ENCODE measurements at regions not wholly inside any gene's neighbourhood (a gene's known extent, or its start where the extent isn't known, plus 50 kb on each side); places are given as distances from the start of the nearest gene placed in this dataset.

DNA sequence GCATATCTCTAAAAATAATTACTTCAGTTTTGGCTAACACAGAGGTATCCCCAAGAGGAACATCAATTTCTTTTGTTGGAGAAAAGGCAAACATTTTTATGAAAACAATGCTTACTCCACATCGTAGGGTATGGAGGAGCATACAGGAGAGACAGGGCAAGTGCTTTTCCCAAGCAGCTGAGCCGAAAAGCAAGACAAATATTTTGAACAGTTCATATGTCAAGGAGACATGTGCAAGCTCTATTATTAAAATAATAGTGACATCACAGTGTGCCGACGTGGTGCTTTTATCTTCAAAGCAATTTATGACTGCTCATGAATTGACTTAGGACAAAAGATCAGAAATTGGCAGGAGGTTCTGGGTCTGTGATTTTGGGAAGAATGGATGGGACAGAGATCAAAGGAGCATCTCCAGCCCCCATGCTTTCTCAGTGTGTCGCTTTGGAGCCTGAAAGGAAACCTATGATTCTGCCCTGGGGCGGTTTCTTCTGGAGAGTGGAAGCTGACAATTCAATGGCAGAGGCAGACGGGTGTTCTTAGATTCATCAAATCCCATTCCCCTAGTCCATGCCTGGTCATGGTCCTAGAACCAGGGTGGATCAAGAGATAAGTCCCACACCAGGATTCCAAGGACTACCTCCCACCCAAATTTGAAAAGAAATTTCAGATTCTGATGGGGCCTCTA is 97.1 kb downstream of the JCAD start:
- no peak for DNase-seq (ENCODE audit: low read depth in 2 of 2)

DNA sequence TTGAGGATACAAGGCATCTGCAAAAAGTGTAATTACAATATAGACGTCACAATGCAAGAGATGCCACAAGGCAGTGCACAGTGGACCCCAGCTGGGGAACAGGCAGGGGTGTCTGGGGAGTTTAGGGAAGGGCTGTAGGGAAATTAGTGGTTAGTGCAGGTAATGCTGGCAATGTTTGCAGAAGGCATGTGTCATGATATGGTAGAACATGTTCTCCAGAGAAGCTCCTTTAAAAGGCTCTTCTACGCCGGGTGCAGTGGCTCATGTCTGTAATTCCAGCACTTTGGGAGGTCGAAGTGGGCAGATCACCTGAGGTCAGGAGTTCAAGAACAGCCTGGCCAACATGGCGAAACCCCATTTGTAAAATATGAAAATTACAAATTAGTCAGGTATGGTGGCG is 98.0 kb downstream of the JCAD start:
- DNase-seq (ENCODE audit: low read depth in 2 of 2), result no peak

DNA sequence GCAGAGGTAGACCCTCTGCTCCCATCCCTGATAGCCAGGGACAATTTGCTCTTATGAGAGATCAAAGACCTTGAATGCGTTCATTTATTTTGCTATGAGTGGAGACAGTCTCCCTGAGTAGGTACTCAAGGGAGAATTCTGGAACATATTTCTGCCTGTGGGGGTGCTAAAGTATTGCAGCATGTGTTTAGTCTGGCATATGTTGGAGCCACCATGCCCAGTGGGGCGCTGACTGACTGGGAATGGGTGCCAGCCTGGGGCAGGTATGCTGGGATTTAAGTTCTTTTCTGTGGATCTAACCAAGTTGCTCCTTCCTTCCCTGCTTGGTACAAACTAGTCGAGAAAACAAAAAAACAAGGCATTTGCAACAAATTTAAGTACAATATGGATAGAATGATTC is 99.1 kb downstream of the JCAD start:
- no peak for DNase-seq (ENCODE audit: low read depth in 2 of 2)

DNA sequence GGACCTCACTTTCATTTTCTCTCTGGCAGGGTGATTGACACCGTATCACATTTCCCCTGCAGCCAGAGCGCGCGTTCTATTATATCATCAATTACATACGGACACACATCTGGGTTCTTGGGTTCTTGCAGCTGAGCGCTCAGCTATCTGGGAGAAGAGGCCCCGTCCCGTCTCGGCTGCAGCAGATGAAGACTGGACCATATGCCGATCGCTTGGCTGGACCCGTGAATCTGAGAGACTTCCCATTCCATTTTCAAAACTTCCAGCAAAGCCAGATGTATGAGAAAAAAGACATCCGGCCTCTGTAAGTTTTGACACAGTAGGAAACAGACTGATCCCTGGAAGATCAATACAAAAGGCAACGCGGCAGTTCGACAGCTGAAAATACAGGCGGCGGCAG is 99.8 kb downstream of the JCAD start:
- no peak for DNase-seq (ENCODE audit: low read depth in 2 of 2)

DNA sequence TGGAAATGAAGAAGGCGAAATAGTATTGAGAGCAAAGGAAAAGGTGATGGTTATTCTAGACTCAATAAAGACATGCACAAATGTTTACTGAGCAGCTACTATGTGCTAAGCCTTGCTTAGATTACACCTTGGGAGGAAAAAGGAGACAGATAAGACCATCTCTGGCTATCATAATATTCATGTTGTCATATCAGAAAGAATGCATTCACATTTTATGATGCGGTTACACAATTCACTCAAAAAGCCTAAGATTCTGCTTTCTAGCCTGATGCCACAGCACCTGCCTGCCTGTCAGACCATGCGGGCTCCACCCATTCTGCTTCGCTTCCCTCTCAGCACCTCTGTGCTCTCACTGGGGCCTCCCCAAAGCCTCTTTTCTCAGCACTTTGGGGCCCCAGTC is 100.9 kb downstream of the JCAD start:
- no peak for DNase-seq (ENCODE audit: low read depth in 2 of 2)

DNA sequence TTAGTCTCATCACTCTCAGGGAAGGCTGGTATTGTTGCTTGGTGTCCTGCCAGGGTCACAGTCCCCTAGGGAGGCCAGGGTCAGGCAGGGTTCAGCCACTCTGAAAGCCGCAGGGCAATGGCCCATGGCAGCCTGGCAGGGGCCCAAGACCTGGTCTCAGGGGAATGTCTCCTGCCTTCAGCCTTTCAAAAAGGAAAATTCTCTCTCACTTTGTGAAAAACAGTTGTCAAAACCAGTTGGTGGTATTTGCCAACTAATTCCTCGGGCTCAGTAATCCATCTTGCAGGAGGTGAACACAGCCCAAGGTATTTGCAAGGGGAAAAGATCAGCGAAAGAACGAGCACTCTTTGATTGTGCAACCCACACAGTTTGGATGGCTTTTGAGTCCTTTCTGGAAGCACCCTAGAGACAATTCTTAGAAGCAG is 101.5 kb downstream of the JCAD start:
- DNase-seq (ENCODE audit: low read depth in 2 of 2), result no peak

DNA sequence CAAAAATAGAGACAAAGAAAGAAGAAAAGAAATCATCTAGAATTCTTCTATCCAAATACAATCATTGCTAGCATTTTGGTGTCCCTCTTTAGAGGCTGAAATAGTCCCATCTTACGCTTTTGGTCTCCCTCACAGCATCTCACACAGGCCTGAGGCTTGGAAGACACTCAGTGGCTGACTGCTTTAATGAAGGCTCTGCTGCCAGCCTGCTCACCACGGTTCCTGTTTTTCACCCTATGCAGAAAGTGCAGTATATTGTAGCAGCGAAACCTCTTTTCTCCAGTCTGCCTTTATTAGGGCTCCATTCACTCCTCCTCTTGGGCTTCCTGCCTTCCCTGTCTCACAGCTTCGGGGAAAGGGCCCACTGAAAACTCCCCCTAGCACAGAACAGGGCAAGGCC is 102.2 kb downstream of the JCAD start:
- no peak for DNase-seq (ENCODE audit: low read depth in 2 of 2)

DNA sequence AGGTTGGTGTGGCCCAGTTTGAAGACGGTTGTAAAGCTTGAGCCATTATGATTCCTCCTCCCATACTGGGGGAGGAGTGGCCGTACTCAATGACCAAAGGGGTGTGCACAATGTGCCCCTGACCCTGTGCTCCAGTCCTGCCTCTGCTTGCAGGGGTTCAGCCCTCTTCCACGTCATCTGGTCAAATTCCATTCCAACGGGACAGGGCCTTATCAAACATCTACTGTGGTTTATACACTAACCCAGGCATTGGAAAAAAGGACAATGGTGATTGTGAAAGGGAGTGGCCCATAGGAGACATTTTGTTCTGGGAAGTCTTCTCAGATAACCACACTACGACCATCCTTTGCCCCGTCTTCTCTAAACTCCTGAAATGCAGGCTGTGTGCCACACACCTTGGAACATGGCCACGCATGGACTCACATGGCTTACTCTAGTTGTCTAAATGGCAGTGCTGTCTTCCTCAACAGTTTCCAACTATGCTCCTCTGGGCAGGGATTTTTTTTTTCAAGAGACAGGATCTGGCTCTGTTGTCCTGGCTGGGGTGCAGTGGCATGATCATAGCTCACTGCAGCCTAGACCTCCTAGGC is 103.0 kb downstream of the JCAD start:
- DNase-seq (ENCODE audit: low read depth in 2 of 2), result no peak

DNA sequence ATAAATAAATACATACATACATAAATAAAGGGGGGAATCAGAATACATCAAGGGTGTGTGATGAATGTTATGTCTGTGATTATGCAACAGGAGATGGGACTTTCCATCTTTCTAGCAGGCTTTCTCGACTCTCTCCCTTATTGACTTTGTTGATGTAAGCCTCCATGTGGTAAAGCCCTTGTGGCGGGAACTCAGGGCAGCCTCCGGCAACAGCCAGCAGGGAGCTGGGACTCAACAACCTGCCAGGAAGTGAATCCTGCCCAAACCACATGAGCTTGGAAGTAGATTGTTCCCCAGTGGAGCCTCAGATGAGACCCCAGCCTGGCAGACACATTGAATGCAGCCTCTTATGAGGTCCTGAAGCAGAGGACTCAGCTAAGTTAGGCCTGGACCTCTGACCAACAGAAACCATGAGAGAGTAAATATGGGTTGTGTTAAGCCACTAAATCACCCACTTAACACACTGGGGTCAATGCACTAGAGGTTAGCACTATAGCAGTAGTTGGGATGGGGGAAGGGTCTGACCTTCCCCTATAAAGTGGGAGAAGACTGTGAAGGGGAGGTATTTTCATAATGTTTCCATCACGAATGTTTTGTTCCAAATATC is 104.0 kb downstream of the JCAD start:
- DNase-seq (ENCODE audit: low read depth in 2 of 2), result no peak

DNA sequence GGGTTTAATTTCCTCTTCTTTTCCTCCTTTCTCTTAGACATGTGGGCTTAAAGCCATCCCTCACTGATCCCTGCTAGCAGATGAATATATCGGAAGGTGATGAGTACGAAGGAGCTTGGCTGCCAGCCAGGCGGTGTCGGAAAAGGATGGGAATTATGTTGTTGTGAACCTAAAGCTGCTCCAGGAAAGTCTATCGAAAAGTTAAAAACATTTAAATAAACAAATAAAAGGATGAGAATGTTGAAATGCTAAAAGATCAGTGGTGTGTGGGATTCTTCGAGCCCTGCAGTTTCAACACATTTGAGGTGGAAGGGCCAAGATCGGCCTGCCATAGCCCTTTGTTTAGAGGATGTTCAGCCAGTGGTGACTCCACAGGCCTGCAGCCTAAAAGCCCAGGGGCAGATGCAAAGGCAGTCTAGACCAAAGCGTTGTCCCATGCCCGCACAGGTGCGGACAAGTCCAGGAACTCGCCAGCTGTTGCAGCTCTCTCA is 107.9 kb downstream of the JCAD start:
- no peak for DNase-seq (ENCODE audit: low read depth in 2 of 2)

DNA sequence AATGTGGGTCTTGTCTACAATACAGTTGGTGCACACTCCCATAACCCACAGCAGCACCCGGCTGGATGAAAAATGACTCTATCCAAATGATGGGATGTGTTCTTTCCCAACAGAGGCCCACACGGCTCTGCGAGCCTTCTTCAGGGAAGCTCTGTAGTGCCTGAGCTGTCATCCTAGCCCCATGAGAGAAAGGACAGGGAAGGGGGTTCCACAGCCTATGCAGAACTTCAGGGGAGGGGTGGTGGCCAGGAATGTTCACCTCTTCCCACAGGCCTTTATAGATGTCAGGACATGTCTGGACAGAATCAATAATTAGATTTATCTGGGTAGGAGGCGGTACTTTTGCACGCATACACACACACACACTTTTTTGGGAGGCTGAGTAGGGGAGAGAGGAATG is 109.0 kb downstream of the JCAD start:
- DNase-seq (ENCODE audit: low read depth in 2 of 2), result no peak

DNA sequence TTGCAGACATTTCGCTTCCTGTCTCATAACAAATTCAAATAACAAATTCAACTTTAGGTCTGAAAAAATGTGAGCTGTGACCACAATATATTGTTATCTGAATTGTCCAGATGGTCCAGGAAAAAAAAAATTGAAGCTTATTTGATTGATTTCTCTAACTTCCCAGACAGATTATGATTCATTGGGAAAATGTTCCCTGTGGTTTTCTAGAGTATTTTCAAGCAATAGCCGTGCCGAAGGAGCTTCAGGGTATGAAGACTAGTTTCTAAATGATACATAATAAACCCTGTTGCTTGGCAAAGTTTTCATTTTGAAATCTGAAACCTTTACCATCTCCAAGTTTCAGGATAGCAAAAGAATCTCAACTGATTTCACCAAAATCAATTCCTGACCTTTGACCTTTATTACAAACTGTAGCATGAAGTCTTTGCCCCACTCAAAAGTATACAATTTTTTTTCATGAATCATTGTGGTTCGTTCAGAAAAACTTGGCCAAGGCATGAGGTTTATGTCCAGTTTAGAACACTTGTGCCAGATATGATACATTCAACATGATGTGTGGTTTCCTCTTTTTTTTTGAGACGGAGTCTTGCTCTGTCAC is 109.9 kb downstream of the JCAD start:
- no peak for DNase-seq (ENCODE audit: low read depth in 2 of 2)

DNA sequence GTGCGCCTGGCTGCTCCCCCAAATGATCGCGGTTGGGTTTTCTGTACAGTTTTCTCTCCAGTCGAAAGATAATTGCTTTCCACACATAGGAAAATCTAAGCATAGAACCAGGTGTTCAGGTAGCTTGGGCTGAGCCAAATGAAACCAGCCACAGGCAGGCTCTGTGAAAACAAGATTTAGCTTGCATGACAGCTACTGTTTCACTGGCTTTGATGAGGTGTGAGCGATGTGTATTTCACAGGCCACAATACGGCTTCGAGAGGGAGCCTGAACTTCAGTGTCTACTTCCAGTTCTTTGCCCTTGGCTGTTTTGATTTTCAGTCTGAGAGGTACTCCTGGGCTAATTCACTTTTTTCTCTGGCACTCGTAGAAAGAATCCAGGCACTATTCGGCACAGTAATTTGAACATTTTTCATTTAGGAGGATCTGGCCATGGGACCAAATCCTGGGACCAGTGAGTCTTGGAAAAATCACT is 110.5 kb downstream of the JCAD start:
- DNase-seq (ENCODE audit: low read depth in 2 of 2), result peak in 1 of 2 donors; percentile 13

DNA sequence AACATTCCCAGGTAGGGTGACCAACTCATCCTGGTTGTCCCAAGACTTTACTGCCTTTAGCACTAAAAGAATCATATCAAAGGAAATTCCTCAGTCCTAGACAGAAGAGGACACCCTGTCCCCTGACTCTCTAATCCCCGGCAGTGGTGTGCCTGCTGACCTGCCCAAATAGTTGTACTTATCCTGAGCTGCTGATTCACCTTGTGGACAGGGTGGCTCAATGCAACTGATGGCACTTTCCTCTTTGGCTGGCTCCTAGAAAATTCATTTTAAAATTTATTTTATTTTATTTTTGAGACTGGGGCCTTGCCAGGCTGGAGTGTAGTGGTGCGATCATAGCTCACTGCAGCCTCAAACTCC is 111.7 kb downstream of the JCAD start:
- DNase-seq (ENCODE audit: low read depth in 2 of 2), result no peak

DNA sequence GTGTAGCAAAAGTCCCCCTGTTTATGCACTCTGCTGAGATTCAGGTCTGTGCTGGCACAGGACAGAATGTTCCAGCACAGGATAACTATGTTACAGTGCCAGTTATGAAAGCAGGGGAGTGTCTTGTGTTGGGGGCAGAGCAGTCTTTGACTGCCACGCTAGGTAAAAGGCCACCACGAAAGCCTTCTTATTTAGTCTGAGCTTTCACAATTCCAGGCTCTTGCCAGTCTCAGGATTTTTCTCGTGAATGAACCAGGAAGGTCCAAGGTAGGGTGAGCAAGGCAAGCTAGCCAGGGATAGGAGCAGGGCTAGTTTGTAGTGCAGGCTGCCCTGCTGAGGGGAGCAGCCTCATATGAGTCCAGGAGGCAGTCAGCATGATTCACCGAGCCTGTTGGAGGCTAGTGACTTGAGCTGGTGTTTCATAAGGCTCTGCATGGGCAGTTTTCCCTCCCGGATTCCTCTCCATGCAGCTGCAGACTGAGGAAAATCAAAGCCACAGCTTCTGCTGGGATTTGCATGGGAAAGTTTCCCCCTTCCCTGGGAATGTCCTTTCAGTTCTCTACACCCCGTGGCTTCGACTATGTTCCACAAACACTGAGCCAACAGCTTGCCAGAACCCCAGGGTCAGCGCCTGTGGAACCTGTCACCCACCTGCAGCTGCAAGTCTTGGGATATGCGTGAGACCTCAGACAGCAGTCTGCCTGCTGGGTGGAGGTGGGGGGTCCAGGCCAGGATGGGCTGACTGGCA is 112.3 kb downstream of the JCAD start:
- no peak for DNase-seq (ENCODE audit: low read depth in 2 of 2)

DNA sequence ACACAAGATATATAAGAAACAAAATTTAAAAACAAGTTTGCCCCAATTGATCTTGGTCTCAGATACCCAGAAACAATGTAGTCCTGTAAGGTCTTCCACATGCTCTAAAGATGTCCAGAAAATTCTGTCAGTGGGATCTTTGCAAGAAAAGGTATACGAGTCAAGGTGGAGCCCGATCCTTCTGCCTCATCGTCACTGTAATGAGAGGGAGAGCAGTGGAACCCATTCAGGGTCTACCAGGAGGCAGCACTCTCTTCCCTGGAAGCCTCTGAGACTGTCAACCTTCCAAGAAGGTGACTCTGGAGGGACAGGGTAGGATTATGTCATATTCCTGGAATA is 112.8 kb downstream of the JCAD start:
- no peak for DNase-seq (ENCODE audit: low read depth in 2 of 2)

DNA sequence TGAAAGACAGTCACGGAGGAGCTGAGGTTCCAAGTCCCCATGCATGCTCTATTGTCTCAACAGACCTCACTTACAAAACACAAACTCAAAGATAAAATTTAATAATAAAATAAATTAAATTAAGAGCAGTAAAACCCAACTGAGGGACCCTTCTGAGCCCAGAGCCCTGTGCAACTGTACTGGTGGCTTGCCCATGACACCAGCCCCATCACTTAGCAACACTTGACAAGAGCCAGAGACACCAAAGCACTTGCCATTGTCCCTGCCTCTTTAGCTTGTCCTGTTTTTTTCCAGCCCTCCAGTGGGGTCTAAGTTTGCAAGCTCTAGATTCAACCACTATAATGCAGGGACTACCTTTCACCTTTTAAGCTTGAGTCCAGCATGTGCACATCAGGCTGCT is 117.9 kb downstream of the JCAD start:
- DNase-seq (ENCODE audit: low read depth in 2 of 2), result no peak

DNA sequence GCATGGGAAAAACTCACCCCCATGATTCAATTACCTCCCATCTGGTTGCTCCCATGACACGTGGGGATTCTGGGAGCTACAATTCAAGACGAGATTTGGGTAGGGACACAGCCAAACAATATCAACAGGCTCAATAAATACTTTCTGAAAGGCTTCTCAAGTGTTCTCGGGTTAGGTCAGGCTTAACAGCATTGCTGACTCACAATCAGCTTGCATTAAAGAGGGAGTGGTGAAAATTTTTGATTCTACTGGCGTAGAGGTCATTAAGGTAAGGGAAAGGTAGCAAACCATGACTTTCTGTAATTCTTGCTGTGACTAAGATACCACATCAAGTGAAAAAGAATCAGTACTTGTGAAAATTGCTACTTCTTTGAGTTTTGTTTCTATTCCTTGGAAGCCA is 126.4 kb downstream of the JCAD start:
- DNase-seq (ENCODE audit: low read depth in 2 of 2), result no peak

DNA sequence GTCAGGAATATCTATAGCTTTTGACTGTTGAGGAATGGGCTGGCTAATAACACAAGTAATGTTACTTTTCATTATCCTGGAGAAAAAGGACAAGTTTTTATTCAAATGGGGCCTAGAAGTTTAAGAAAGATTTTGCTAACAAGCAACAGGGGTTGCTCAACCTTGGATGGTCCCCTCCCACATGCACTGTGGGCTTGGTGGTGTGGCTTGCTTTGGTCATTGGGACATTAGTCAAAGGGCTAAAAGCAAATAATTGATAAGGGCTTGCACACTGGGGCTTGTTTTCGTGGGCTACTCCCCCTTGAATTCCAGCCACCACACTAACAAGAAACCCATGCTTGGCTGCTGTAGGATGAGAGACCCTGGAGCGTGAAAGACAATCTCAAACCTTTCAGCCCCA is 127.6 kb downstream of the JCAD start:
- no peak for DNase-seq (ENCODE audit: low read depth in 2 of 2)

DNA sequence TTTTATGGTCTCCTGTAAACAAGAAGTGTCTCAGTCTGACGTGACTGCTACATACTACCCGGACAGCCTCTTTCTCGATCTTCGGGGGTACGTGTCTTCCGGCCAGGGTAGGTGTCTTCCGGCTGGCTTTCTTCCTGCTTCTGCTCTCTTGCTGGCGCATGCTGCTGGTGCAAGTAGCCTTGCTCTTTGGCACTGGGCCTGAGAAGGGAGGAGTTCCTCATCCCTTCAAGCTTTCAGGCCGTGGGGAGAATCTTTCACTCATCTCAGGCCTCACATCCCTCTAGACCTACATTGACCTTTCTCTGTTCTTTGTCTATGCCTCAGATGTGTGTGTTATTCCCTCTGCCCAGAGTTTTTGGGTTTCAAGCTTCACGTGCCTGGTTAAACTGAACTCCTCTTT is 130.4 kb downstream of the JCAD start:
- no peak for DNase-seq (ENCODE audit: low read depth in 2 of 2)

DNA sequence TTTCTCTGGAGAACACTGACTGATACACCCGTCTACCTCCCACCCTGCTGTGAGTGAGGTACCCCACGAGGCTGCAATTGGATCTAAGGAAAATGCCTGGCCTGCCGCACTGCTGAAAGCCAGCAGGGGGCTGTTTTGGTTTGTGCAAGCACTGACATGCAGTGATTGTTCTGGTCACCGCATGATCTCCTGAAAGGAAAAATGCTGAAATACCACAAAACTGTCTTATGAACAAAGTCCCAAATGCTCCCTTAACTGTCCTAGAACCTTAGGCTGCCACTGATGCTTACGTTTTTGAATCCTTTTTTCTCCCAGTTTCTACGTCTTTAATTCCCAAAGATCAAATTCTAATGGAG is 132.7 kb downstream of the JCAD start:
- no peak for DNase-seq (ENCODE audit: low read depth in 2 of 2)

All from stimulated activated CD8-positive, alpha-beta memory T cell treated with anti-CD3 and anti-CD28 coated beads, Interleukin-15, amount 100 ng/mL, for 48 hours (primary cell).